ENCODE measurements at regions not wholly inside any gene's neighbourhood (a gene's known extent, or its start where the extent isn't known, plus 50 kb on each side); places are given as distances from the start of the nearest gene placed in this dataset.

DNA sequence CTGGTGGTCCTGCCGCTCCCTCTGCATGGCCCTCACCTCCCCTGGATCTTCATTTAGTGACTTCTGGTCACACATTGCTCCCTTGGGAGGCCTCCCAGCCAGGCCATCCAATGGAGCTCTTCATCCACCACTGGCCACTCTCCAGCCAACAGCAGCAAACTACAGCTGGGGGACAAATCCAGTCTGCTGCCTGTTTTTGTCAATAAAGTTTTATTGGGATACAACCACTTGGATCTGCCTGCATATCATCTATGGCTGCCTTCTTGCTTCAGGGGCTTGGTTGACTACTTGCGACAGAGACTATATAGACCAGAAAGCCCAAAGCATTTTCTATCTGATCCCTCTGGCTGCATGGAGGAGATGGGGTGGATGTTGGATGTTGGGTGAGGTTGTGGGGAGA is 156.6 kb upstream of the SULF2 start:
- DNase-seq (ENCODE audit: extremely low spot score) = no peak
- CTCF ChIA-PET = no interaction called here
- POLR2A ChIA-PET = no interaction called here
- no peak for TF ChIP-seq SUZ12 (IDR thresholded peaks at IDR 0.05)
- no peak for TF ChIP-seq NFRKB (IDR thresholded peaks at IDR 0.05)
- TF ChIP-seq FOXM1 (IDR thresholded peaks at IDR 0.05; ENCODE audit: borderline replicate concordance) = no peak
- TF ChIP-seq FOXA1 (IDR thresholded peaks at IDR 0.05) = no peak
- TF ChIP-seq, protein P1, sequence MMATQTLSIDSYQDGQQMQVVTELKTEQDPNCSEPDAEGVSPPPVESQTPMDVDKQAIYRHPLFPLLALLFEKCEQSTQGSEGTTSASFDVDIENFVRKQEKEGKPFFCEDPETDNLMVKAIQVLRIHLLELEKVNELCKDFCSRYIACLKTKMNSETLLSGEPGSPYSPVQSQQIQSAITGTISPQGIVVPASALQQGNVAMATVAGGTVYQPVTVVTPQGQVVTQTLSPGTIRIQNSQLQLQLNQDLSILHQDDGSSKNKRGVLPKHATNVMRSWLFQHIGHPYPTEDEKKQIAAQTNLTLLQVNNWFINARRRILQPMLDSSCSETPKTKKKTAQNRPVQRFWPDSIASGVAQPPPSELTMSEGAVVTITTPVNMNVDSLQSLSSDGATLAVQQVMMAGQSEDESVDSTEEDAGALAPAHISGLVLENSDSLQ (IDR thresholded peaks at IDR 0.05) = no peak
- no peak for TF ChIP-seq ELF4 (IDR thresholded peaks at IDR 0.05)
- TF ChIP-seq LEF1 (IDR thresholded peaks at IDR 0.05; ENCODE audit: borderline replicate concordance) = no peak
- no peak for TF ChIP-seq HDGF (IDR thresholded peaks at IDR 0.05; ENCODE audit: borderline replicate concordance)
- no peak for TF ChIP-seq L3MBTL2 (conservative IDR thresholded peaks at IDR 0.05)
- no peak for TF ChIP-seq SP1 (IDR thresholded peaks at IDR 0.05)
- no peak for TF ChIP-seq BHLHE40 (IDR thresholded peaks at IDR 0.05; ENCODE audit: borderline replicate concordance)

- DNase-seq (ENCODE audit: extremely low spot score) = no peak
- TF ChIP-seq FOXM1 (IDR thresholded peaks at IDR 0.05; ENCODE audit: borderline replicate concordance) (no peak), FOXA1 (IDR thresholded peaks at IDR 0.05) (no peak), TARDBP (IDR thresholded peaks at IDR 0.05) (no peak), CTBP1 (IDR thresholded peaks at IDR 0.05; ENCODE audit: borderline replicate concordance) (no peak), HDGF (IDR thresholded peaks at IDR 0.05; ENCODE audit: borderline replicate concordance) (no peak), ZNF384 (IDR thresholded peaks at IDR 0.05) (no peak), SP1 (IDR thresholded peaks at IDR 0.05) (no peak), L3MBTL2 (conservative IDR thresholded peaks at IDR 0.05) (no peak), ARNT (IDR thresholded peaks at IDR 0.05) (no peak), ELF4 (IDR thresholded peaks at IDR 0.05) (no peak), BHLHE40 (IDR thresholded peaks at IDR 0.05; ENCODE audit: borderline replicate concordance) (no peak), SUZ12 (IDR thresholded peaks at IDR 0.05) (no peak), FOXK2 (IDR thresholded peaks at IDR 0.05) (no peak), LEF1 (IDR thresholded peaks at IDR 0.05; ENCODE audit: borderline replicate concordance) (no peak), NFRKB (IDR thresholded peaks at IDR 0.05) (no peak)
- TF ChIP-seq, protein P1 (IDR thresholded peaks at IDR 0.05) = no peak
- ChIA-PET CTCF (no interaction called here), POLR2A (no interaction called here)
Observed at GRCh38 chr20:47940101-47940813, 155.0 kb upstream of the SULF2 start.

GRCh38 chr20:47936612-47937011 is 151.3 kb upstream of the SULF2 start:
- CTCF ChIA-PET = no interaction called here
- no peak for DNase-seq (ENCODE audit: extremely low spot score)
- POLR2A ChIA-PET = no interaction called here
- no peak for TF ChIP-seq FOXK2 (IDR thresholded peaks at IDR 0.05)
- no peak for TF ChIP-seq FOXM1 (IDR thresholded peaks at IDR 0.05; ENCODE audit: borderline replicate concordance)
- no peak for TF ChIP-seq LEF1 (IDR thresholded peaks at IDR 0.05; ENCODE audit: borderline replicate concordance)
- TF ChIP-seq L3MBTL2 (conservative IDR thresholded peaks at IDR 0.05) = no peak
- no peak for TF ChIP-seq SUZ12 (IDR thresholded peaks at IDR 0.05)
- no peak for TF ChIP-seq SP1 (IDR thresholded peaks at IDR 0.05)
- no peak for TF ChIP-seq FOXA1 (IDR thresholded peaks at IDR 0.05)
- no peak for TF ChIP-seq ARNT (IDR thresholded peaks at IDR 0.05)
- TF ChIP-seq ZNF384 (IDR thresholded peaks at IDR 0.05) = no peak
- TF ChIP-seq HDGF (IDR thresholded peaks at IDR 0.05; ENCODE audit: borderline replicate concordance) = no peak
- no peak for TF ChIP-seq CTBP1 (IDR thresholded peaks at IDR 0.05; ENCODE audit: borderline replicate concordance)
- TF ChIP-seq BHLHE40 (IDR thresholded peaks at IDR 0.05; ENCODE audit: borderline replicate concordance) = no peak
- TF ChIP-seq, protein P1 (IDR thresholded peaks at IDR 0.05) = no peak
- no peak for TF ChIP-seq NFRKB (IDR thresholded peaks at IDR 0.05)
- TF ChIP-seq TARDBP (IDR thresholded peaks at IDR 0.05) = no peak
- TF ChIP-seq ELF4 (IDR thresholded peaks at IDR 0.05) = no peak

DNA sequence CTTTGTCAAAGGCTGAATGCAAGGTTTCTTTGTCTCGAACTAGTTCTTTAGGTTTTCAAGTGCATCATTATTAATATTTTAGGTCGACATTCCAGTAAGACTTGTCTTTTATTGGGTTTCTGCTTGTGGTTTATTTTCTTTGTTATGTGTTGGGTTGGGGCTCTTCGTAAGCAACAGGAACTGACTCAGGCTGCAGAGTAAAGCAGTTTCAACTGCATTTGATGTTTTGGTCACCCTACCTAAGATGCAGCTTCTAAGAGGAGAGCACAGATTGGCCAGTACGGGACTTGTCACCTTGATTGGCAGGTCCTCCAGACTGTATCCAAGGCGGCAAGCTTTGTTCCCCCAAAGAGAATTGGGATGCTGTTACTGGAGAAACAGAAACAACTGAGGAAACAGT is 149.5 kb upstream of the SULF2 start:
- ChIA-PET CTCF (no interaction called here), POLR2A (no interaction called here)
- no peak for TF ChIP-seq SUZ12 (IDR thresholded peaks at IDR 0.05)
- TF ChIP-seq BHLHE40 (IDR thresholded peaks at IDR 0.05; ENCODE audit: borderline replicate concordance) = no peak
- TF ChIP-seq ZNF384 (IDR thresholded peaks at IDR 0.05) = no peak
- DNase-seq (ENCODE audit: extremely low spot score) = no peak

DNA sequence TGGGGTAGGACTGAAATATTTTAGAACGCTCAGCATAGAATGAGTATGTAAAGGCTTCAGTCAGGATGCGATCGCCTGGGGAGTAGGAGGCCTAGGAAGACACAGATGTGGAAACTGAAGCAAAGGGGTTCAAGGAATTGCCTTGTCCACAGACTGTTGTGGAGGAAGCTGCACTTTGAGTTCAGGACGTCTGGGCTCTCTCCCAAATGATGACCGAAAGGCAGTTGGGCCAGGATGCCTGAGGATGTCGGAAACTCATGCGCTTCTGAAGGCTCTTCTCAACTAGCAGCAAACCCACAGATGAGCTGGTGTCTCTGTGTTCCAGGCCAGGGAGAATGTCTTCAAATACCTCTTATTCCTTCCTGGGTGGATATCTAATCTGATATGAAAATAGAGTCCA is 146.2 kb upstream of the SULF2 start:
- TF ChIP-seq LEF1 (IDR thresholded peaks at IDR 0.05; ENCODE audit: borderline replicate concordance) = no peak
- TF ChIP-seq ZNF384 (IDR thresholded peaks at IDR 0.05) = no peak
- no peak for TF ChIP-seq NFRKB (IDR thresholded peaks at IDR 0.05)
- no peak for TF ChIP-seq SP1 (IDR thresholded peaks at IDR 0.05)
- TF ChIP-seq CTBP1 (IDR thresholded peaks at IDR 0.05; ENCODE audit: borderline replicate concordance) = no peak
- DNase-seq (ENCODE audit: extremely low spot score) = no peak
- ChIA-PET CTCF (no interaction called here), POLR2A (no interaction called here)

DNA sequence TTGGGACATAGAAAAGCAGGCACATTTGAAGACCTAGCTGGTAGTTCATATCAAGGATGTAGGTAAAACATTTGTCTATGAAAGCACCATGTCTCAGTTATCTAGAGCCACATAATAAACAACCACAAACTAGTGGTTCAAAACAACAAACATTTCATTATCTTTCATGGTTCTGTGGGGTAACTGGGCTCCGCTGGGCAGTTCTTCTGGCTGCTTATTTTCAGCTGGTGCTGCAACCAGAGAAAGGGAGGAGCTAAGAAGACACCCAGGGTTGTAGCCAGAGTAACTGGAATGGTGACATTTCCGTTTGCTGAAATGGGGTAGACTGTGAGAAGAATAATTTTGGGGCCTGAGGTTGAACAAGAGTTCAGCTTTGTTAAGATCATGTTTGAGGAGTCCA is 145.7 kb upstream of the SULF2 start:
- DNase-seq (ENCODE audit: extremely low spot score) = no peak
- ChIA-PET POLR2A (no interaction called here), CTCF (interaction anchor here (0.7 kb wide), 1 partner anchor 703 kb away, joined by 3 read pairs; no protein-coding TSS in a partner anchor)
- TF ChIP-seq SP1 (IDR thresholded peaks at IDR 0.05) (no peak), LEF1 (IDR thresholded peaks at IDR 0.05; ENCODE audit: borderline replicate concordance) (no peak), SUZ12 (IDR thresholded peaks at IDR 0.05) (no peak), CTBP1 (IDR thresholded peaks at IDR 0.05; ENCODE audit: borderline replicate concordance) (no peak), FOXK2 (IDR thresholded peaks at IDR 0.05) (no peak), BHLHE40 (IDR thresholded peaks at IDR 0.05; ENCODE audit: borderline replicate concordance) (no peak), NFRKB (IDR thresholded peaks at IDR 0.05) (no peak), TARDBP (IDR thresholded peaks at IDR 0.05) (no peak)
- TF ChIP-seq, protein P1 (IDR thresholded peaks at IDR 0.05) = no peak

Measured in HEK293T (cell line).